ENCODE measurements at regions not wholly inside any gene's neighbourhood (a gene's known extent, or its start where the extent isn't known, plus 50 kb on each side); places are given as distances from the start of the nearest gene placed in this dataset.
"Not testable (repeated sequence)": the region's sequence is repeated elsewhere in the genome, so short reads cannot be mapped to it uniquely, and the experiment has no call there.

GRCh38 chr6:23656255-23657194, 469.5 kb upstream of the NRSN1 start:
- Histone ChIP-seq H3K27ac (peak overlapping the region in 1 of 2 donors; percentile 45), H3K4me1 (replicated peaks in 1 of 2) (peaks cover 17 to 50% of the 10 kb centered on the region in 2 donors), H3K4me3 (no peak overlapping the region)
- peak in 5 of 8 experiments; percentile 71 to 80 (median 78) for ATAC-seq (replicated peaks in 6 of 8)
- in situ Hi-C loops (cut with MboI; ENCODE audit: low pct_unique_long_range_greater_than_20kb in 2 of 9, low sequenced_read_pairs in 9 of 9, unreplicated experiment in 9 of 9), result no loop called here
- 0 to 100% (median 52%) methylated on average over 3 to 5 of the region's 14 CpGs; no CpG with 5 or more reads in 3 of the 10 experiments for WGBS, 10 experiments

- in situ Hi-C loops (cut with MboI; ENCODE audit: low pct_unique_long_range_greater_than_20kb in 2 of 9, low sequenced_read_pairs in 9 of 9, unreplicated experiment in 9 of 9), result no loop called here
- 0 to 14% (median 0%) methylated on average over 1 to 2 of the region's 2 CpGs; no CpG with 5 or more reads in 2 of the 10 experiments for WGBS, 10 experiments
- no peak overlapping the region for H3K27ac ChIP-seq
- peak in 6 of 8 experiments; percentile 32 to 87 (median 58) for ATAC-seq (replicated peaks in 6 of 8)
- no peak overlapping the region for H3K4me3 ChIP-seq
- peaks cover 15 to 68% of the 10 kb centered on the region in 2 donors for H3K4me1 ChIP-seq (replicated peaks in 1 of 2)
Observed at GRCh38 chr6:23659125-23659524, 466.9 kb upstream of the NRSN1 start.

GRCh38 chr6:23661549-23661948, 464.5 kb upstream of the NRSN1 start:
- no peak for ATAC-seq (replicated peaks in 6 of 8)
- 43 to 100% (median 86%) methylated on average over 1 to 4 of the region's 4 CpGs; no CpG with 5 or more reads in 1 of the 10 experiments for WGBS, 10 experiments
- H3K4me1 ChIP-seq (replicated peaks in 1 of 2), result peaks cover 8 to 46% of the 10 kb centered on the region in 2 donors
- H3K27ac ChIP-seq, result no peak overlapping the region
- H3K4me3 ChIP-seq, result no peak overlapping the region
- in situ Hi-C loops (cut with MboI; ENCODE audit: low pct_unique_long_range_greater_than_20kb in 2 of 9, low sequenced_read_pairs in 9 of 9, unreplicated experiment in 9 of 9), result no loop called here

- in situ Hi-C loops (cut with MboI; ENCODE audit: low pct_unique_long_range_greater_than_20kb in 2 of 9, low sequenced_read_pairs in 9 of 9, unreplicated experiment in 9 of 9), result no loop called here
- Histone ChIP-seq H3K4me3 (no peak overlapping the region), H3K4me1 (replicated peaks in 1 of 2) (peaks cover 8 to 30% of the 10 kb centered on the region in 2 donors), H3K27ac (no peak overlapping the region)
- 0 to 60% (median 19%) methylated on average over 1 to 3 of the region's 3 CpGs; no CpG with 5 or more reads in 1 of the 10 experiments for WGBS, 10 experiments
- peak in 4 of 8 experiments; percentile 50 to 71 (median 56) for ATAC-seq (replicated peaks in 6 of 8)
Observed at GRCh38 chr6:23663096-23663495, 462.9 kb upstream of the NRSN1 start.

GRCh38 chr6:23663652-23664051, 462.4 kb upstream of the NRSN1 start:
- in situ Hi-C loops (cut with MboI; ENCODE audit: low pct_unique_long_range_greater_than_20kb in 2 of 9, low sequenced_read_pairs in 9 of 9, unreplicated experiment in 9 of 9), result no loop called here
- peak in 3 of 8 experiments; percentile 12 to 27 (median 12) for ATAC-seq (replicated peaks in 6 of 8)
- Histone ChIP-seq H3K4me3 (no peak overlapping the region), H3K4me1 (replicated peaks in 1 of 2) (peaks cover 8 to 27% of the 10 kb centered on the region in 2 donors), H3K27ac (no peak overlapping the region)
- 8 to 100% (median 81%) methylated on average over 1 of the region's 1 CpG for WGBS, 10 experiments

GRCh38 chr6:23665911-23666310, 460.1 kb upstream of the NRSN1 start:
- H3K27ac ChIP-seq; ATAC-seq (replicated peaks in 6 of 8); in situ Hi-C loops (cut with MboI; ENCODE audit: low pct_unique_long_range_greater_than_20kb in 2 of 9, low sequenced_read_pairs in 9 of 9, unreplicated experiment in 9 of 9); H3K4me3 ChIP-seq: not testable (repeated sequence)
- WGBS, 10 experiments, result 20 to 100% (median 89%) methylated on average over 1 to 5 of the region's 6 CpGs; no CpG with 5 or more reads in 3 of the 10 experiments
- H3K4me1 ChIP-seq (replicated peaks in 1 of 2), result peaks cover 5 to 19% of the 10 kb centered on the region in 2 donors

GRCh38 chr6:23672737-23673136, 453.3 kb upstream of the NRSN1 start:
- in situ Hi-C loops (cut with MboI; ENCODE audit: low pct_unique_long_range_greater_than_20kb in 2 of 9, low sequenced_read_pairs in 9 of 9, unreplicated experiment in 9 of 9), result no loop called here

GRCh38 chr6:23678626-23679025, 447.4 kb upstream of the NRSN1 start:
- WGBS, 10 experiments, result 17 to 100% (median 68%) methylated on average over 2 to 3 of the region's 3 CpGs
- Histone ChIP-seq H3K27ac (no peak overlapping the region), H3K4me1 (replicated peaks in 1 of 2) (peaks cover 5 to 6% of the 10 kb centered on the region in 2 donors), H3K4me3 (no peak overlapping the region)
- in situ Hi-C loops (cut with MboI; ENCODE audit: low pct_unique_long_range_greater_than_20kb in 2 of 9, low sequenced_read_pairs in 9 of 9, unreplicated experiment in 9 of 9), result no loop called here
- no peak for ATAC-seq (replicated peaks in 6 of 8)

More at GRCh38 chr6:23672737-23673136, 453.3 kb upstream of the NRSN1 start:
- H3K4me1 ChIP-seq (replicated peaks in 1 of 2), result no peaks in the 10 kb centered on the region
- no peak overlapping the region for H3K4me3 ChIP-seq
- ATAC-seq (replicated peaks in 6 of 8), result no peak
- WGBS, 10 experiments, result 13 to 100% (median 56%) methylated on average over 1 to 5 of the region's 5 CpGs
- H3K27ac ChIP-seq, result no peak overlapping the region

- peak in 5 of 8 experiments; percentile 33 to 60 (median 55) for ATAC-seq (replicated peaks in 6 of 8)
- Histone ChIP-seq H3K4me3 (no peak overlapping the region), H3K27ac (no peak overlapping the region), H3K4me1 (replicated peaks in 1 of 2) (peaks cover 5 to 6% of the 10 kb centered on the region in 2 donors)
- WGBS, 10 experiments, result 0 to 49% (median 21%) methylated on average over 1 to 3 of the region's 3 CpGs; no CpG with 5 or more reads in 2 of the 10 experiments
- in situ Hi-C loops (cut with MboI; ENCODE audit: low pct_unique_long_range_greater_than_20kb in 2 of 9, low sequenced_read_pairs in 9 of 9, unreplicated experiment in 9 of 9), result no loop called here
Observed at GRCh38 chr6:23681743-23682142, 444.3 kb upstream of the NRSN1 start.

- 0 to 95% (median 82%) methylated on average over 1 to 15 of the region's 15 CpGs for WGBS, 10 experiments
- Histone ChIP-seq H3K4me3 (no peak overlapping the region), H3K4me1 (replicated peaks in 1 of 2) (peaks cover 11 to 21% of the 10 kb centered on the region in 2 donors), H3K27ac (no peak overlapping the region)
- in situ Hi-C loops (cut with MboI; ENCODE audit: low pct_unique_long_range_greater_than_20kb in 2 of 9, low sequenced_read_pairs in 9 of 9, unreplicated experiment in 9 of 9), result no loop called here
- no peak for ATAC-seq (replicated peaks in 6 of 8)
Observed at GRCh38 chr6:23688650-23689049, 437.4 kb upstream of the NRSN1 start.

- 10 to 83% (median 59%) methylated on average over 2 to 5 of the region's 5 CpGs; no CpG with 5 or more reads in 1 of the 10 experiments for WGBS, 10 experiments
- in situ Hi-C loops (cut with MboI; ENCODE audit: low pct_unique_long_range_greater_than_20kb in 2 of 9, low sequenced_read_pairs in 9 of 9, unreplicated experiment in 9 of 9), result no loop called here
Observed at GRCh38 chr6:23690453-23691049, 435.5 kb upstream of the NRSN1 start.

GRCh38 chr6:23692184-23692583, 433.8 kb upstream of the NRSN1 start:
- no peak for ATAC-seq (replicated peaks in 6 of 8)
- Histone ChIP-seq H3K27ac (no peak overlapping the region), H3K4me3 (no peak overlapping the region), H3K4me1 (replicated peaks in 1 of 2) (peaks cover 11 to 21% of the 10 kb centered on the region in 2 donors)
- WGBS, 10 experiments, result 26 to 100% (median 83%) methylated on average over 1 to 2 of the region's 2 CpGs
- in situ Hi-C loops (cut with MboI; ENCODE audit: low pct_unique_long_range_greater_than_20kb in 2 of 9, low sequenced_read_pairs in 9 of 9, unreplicated experiment in 9 of 9), result no loop called here

More at GRCh38 chr6:23690453-23691049, 435.5 kb upstream of the NRSN1 start:
- H3K4me1 ChIP-seq (replicated peaks in 1 of 2), result peaks cover 11 to 21% of the 10 kb centered on the region in 2 donors
- H3K27ac ChIP-seq, result no peak overlapping the region
- peak in 5 of 8 experiments; percentile 43 to 65 (median 57) for ATAC-seq (replicated peaks in 6 of 8)
- H3K4me3 ChIP-seq, result no peak overlapping the region

- Histone ChIP-seq H3K4me1 (replicated peaks in 1 of 2) (peaks cover 0 to under 1% of the 10 kb centered on the region in 2 donors), H3K4me3 (no peak overlapping the region), H3K27ac (no peak overlapping the region)
- ATAC-seq (replicated peaks in 6 of 8), result peak in 2 of 8 experiments; percentile 39 to 54
- 0 to 90% (median 60%) methylated on average over 1 to 4 of the region's 4 CpGs for WGBS, 10 experiments
- in situ Hi-C loops (cut with MboI; ENCODE audit: low pct_unique_long_range_greater_than_20kb in 2 of 9, low sequenced_read_pairs in 9 of 9, unreplicated experiment in 9 of 9), result no loop called here
Observed at GRCh38 chr6:23696992-23697391, 429.0 kb upstream of the NRSN1 start.

Measured in motor neuron (in vitro differentiated cells).